ENCODE measurements at regions not wholly inside any gene's neighbourhood (a gene's known extent, or its start where the extent isn't known, plus 50 kb on each side); places are given as distances from the start of the nearest gene placed in this dataset.

DNA sequence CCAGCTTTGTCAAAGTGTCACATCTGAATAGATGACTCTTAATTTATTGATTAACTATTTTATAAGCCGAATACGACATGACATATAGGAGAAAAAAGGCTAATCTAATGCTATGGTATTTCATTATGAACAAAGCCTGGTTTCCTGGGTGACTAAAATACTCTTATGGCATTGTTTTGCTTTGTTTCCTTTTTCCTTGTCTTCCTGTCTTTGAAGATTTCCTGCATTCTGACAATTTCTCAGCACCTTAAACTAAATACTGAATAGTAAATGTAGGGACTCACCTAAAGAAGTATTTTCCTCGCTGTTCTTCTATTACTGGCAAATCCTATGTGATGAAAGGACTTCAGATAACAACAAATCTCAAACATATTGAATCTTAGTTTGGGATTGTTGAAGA, 1284.5 kb downstream of the EFNA5 start (continued):
- TF ChIP-seq CSDC2 (CRISPR knock-in tag; IDR thresholded peaks at IDR 0.05), result no peak
- no peak for TF ChIP-seq BACH2 (CRISPR knock-in tag; IDR thresholded peaks at IDR 0.05; ENCODE audit: borderline replicate concordance)
- no peak for TF ChIP-seq RARB (CRISPR knock-in tag; IDR thresholded peaks at IDR 0.05)

DNA sequence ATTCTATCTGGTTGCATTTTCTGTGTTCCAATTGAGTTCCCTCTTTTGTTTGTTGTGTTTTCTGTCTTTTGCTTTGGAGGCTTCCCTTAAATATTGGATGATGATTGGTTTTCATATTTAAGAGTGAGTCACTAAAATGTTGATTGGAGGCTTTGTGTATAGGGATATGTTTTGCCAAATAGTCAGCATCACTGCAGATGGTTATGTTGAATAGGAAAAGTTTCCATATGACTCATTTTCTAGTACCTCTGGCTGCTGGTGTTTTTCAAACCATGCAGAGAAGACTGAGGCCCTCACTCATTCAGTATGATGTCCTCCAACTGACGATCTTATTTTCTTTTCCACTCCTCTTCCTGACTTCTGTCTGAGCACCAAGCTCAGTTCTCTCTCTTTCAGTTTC, 1290.0 kb downstream of the EFNA5 start:
- ATAC-seq, result peak; percentile 70
- TF ChIP-seq PPARA (CRISPR knock-in tag; IDR thresholded peaks at IDR 0.05; ENCODE audit: borderline replicate concordance) (no peak), ZFP3 (CRISPR knock-in tag; IDR thresholded peaks at IDR 0.05) (no peak), BACH2 (CRISPR knock-in tag; IDR thresholded peaks at IDR 0.05; ENCODE audit: borderline replicate concordance) (no peak), TOX (CRISPR knock-in tag; IDR thresholded peaks at IDR 0.05; ENCODE audit: borderline replicate concordance) (no peak), ESRRG (CRISPR knock-in tag; IDR thresholded peaks at IDR 0.05) (no peak), ZNF70 (CRISPR knock-in tag; IDR thresholded peaks at IDR 0.05) (no peak), ZC3H10 (CRISPR knock-in tag; IDR thresholded peaks at IDR 0.05) (no peak), ISL1 (CRISPR knock-in tag; IDR thresholded peaks at IDR 0.05) (no peak), OSR1 (CRISPR knock-in tag; IDR thresholded peaks at IDR 0.05) (no peak), ZFP30 (CRISPR knock-in tag; IDR thresholded peaks at IDR 0.05) (no peak), CSDC2 (CRISPR knock-in tag; IDR thresholded peaks at IDR 0.05) (no peak), ARNTL (CRISPR knock-in tag; IDR thresholded peaks at IDR 0.05; ENCODE audit: borderline replicate concordance, low read depth) (no peak)
- TF ChIP-seq, protein P1, sequence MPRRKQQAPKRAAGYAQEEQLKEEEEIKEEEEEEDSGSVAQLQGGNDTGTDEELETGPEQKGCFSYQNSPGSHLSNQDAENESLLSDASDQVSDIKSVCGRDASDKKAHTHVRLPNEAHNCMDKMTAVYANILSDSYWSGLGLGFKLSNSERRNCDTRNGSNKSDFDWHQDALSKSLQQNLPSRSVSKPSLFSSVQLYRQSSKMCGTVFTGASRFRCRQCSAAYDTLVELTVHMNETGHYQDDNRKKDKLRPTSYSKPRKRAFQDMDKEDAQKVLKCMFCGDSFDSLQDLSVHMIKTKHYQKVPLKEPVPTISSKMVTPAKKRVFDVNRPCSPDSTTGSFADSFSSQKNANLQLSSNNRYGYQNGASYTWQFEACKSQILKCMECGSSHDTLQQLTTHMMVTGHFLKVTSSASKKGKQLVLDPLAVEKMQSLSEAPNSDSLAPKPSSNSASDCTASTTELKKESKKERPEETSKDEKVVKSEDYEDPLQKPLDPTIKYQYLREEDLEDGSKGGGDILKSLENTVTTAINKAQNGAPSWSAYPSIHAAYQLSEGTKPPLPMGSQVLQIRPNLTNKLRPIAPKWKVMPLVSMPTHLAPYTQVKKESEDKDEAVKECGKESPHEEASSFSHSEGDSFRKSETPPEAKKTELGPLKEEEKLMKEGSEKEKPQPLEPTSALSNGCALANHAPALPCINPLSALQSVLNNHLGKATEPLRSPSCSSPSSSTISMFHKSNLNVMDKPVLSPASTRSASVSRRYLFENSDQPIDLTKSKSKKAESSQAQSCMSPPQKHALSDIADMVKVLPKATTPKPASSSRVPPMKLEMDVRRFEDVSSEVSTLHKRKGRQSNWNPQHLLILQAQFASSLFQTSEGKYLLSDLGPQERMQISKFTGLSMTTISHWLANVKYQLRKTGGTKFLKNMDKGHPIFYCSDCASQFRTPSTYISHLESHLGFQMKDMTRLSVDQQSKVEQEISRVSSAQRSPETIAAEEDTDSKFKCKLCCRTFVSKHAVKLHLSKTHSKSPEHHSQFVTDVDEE (CRISPR knock-in tag; IDR thresholded peaks at IDR 0.05), result no peak

DNA sequence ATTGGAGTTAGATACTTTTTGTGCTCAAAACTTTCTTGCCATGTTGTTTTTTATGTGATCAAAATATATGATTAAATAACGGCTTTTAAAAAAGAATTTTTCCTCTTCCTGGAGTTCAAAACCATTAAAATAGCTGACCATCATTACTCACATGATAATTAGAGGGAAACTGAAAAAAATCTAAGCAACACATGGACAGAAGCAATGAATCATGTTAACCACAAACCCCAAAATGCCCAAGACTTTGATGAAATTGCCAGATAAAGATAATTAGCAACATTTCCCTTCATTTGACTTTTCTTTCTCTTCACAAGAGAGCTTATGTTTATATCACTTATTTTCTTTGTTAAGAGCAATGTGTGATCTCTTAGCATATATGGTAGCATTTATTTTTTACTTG, 1294.2 kb downstream of the EFNA5 start:
- TF ChIP-seq, protein P2, sequence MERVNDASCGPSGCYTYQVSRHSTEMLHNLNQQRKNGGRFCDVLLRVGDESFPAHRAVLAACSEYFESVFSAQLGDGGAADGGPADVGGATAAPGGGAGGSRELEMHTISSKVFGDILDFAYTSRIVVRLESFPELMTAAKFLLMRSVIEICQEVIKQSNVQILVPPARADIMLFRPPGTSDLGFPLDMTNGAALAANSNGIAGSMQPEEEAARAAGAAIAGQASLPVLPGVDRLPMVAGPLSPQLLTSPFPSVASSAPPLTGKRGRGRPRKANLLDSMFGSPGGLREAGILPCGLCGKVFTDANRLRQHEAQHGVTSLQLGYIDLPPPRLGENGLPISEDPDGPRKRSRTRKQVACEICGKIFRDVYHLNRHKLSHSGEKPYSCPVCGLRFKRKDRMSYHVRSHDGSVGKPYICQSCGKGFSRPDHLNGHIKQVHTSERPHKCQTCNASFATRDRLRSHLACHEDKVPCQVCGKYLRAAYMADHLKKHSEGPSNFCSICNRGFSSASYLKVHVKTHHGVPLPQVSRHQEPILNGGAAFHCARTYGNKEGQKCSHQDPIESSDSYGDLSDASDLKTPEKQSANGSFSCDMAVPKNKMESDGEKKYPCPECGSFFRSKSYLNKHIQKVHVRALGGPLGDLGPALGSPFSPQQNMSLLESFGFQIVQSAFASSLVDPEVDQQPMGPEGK (CRISPR knock-in tag; IDR thresholded peaks at IDR 0.05; ENCODE audit: borderline replicate concordance), result peak; percentile 78; the same call in 1 of the 2 replicates
- TF ChIP-seq TOX (CRISPR knock-in tag; IDR thresholded peaks at IDR 0.05; ENCODE audit: borderline replicate concordance) (peak; percentile 49; the same call in 1 of the 2 replicates), RARB (CRISPR knock-in tag; IDR thresholded peaks at IDR 0.05) (no peak), ZC3H10 (CRISPR knock-in tag; IDR thresholded peaks at IDR 0.05) (peak; percentile 90), ISL1 (CRISPR knock-in tag; IDR thresholded peaks at IDR 0.05) (peak; percentile 83)
- peak; percentile 32; the same call in 2 of the 3 replicates for ATAC-seq

DNA sequence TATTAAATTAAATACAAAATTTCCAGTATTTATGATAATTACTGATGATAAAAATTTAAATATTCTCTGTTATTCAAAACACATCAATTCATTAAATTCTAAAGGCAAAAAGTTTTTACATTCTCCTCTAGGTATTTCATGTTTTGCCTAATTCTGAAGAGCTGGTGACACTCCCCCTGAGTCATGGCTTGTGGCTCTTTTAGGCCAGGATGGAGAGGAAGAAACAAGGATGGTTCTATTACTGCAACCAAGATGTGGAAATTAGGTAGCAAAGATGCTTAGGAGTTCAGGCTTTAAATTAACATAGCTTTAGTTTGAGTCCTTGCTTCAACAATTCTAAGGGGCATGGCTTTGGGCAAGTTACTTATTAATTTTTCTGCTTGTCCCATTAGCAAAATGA, 1295.8 kb downstream of the EFNA5 start:
- ATAC-seq, result no peak
- TF ChIP-seq ISL1 (CRISPR knock-in tag; IDR thresholded peaks at IDR 0.05), result no peak
- no peak for TF ChIP-seq GLIS3 (CRISPR knock-in tag; IDR thresholded peaks at IDR 0.05)
- TF ChIP-seq, protein P3, sequence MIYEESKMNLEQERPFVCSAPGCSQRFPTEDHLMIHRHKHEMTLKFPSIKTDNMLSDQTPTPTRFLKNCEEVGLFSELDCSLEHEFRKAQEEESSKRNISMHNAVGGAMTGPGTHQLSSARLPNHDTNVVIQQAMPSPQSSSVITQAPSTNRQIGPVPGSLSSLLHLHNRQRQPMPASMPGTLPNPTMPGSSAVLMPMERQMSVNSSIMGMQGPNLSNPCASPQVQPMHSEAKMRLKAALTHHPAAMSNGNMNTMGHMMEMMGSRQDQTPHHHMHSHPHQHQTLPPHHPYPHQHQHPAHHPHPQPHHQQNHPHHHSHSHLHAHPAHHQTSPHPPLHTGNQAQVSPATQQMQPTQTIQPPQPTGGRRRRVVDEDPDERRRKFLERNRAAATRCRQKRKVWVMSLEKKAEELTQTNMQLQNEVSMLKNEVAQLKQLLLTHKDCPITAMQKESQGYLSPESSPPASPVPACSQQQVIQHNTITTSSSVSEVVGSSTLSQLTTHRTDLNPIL (CRISPR knock-in tag; IDR thresholded peaks at IDR 0.05; ENCODE audit: low read depth), result no peak
- no peak for TF ChIP-seq TOX (CRISPR knock-in tag; IDR thresholded peaks at IDR 0.05; ENCODE audit: borderline replicate concordance)
- no peak for TF ChIP-seq CSDC2 (CRISPR knock-in tag; IDR thresholded peaks at IDR 0.05)
- no peak for TF ChIP-seq OSR1 (CRISPR knock-in tag; IDR thresholded peaks at IDR 0.05)
- no peak for TF ChIP-seq ARNTL (CRISPR knock-in tag; IDR thresholded peaks at IDR 0.05; ENCODE audit: borderline replicate concordance, low read depth)
- no peak for TF ChIP-seq ESRRG (CRISPR knock-in tag; IDR thresholded peaks at IDR 0.05)
- TF ChIP-seq, protein P4, sequence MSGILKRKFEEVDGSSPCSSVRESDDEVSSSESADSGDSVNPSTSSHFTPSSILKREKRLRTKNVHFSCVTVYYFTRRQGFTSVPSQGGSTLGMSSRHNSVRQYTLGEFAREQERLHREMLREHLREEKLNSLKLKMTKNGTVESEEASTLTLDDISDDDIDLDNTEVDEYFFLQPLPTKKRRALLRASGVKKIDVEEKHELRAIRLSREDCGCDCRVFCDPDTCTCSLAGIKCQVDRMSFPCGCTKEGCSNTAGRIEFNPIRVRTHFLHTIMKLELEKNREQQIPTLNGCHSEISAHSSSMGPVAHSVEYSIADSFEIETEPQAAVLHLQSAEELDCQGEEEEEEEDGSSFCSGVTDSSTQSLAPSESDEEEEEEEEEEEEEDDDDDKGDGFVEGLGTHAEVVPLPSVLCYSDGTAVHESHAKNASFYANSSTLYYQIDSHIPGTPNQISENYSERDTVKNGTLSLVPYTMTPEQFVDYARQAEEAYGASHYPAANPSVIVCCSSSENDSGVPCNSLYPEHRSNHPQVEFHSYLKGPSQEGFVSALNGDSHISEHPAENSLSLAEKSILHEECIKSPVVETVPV (CRISPR knock-in tag; IDR thresholded peaks at IDR 0.05), result no peak
- no peak for TF ChIP-seq ZNF8 (CRISPR knock-in tag; IDR thresholded peaks at IDR 0.05)
- no peak for TF ChIP-seq BACH2 (CRISPR knock-in tag; IDR thresholded peaks at IDR 0.05; ENCODE audit: borderline replicate concordance)
- TF ChIP-seq ZC3H10 (CRISPR knock-in tag; IDR thresholded peaks at IDR 0.05), result no peak
- no peak for TF ChIP-seq PPARA (CRISPR knock-in tag; IDR thresholded peaks at IDR 0.05; ENCODE audit: borderline replicate concordance)
- no peak for TF ChIP-seq ZFP3 (CRISPR knock-in tag; IDR thresholded peaks at IDR 0.05)
- TF ChIP-seq, protein P5, sequence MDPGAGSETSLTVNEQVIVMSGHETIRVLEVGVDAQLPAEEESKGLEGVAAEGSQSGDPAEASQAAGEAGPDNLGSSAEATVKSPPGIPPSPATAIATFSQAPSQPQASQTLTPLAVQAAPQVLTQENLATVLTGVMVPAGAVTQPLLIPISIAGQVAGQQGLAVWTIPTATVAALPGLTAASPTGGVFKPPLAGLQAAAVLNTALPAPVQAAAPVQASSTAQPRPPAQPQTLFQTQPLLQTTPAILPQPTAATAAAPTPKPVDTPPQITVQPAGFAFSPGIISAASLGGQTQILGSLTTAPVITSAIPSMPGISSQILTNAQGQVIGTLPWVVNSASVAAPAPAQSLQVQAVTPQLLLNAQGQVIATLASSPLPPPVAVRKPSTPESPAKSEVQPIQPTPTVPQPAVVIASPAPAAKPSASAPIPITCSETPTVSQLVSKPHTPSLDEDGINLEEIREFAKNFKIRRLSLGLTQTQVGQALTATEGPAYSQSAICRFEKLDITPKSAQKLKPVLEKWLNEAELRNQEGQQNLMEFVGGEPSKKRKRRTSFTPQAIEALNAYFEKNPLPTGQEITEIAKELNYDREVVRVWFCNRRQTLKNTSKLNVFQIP (CRISPR knock-in tag; IDR thresholded peaks at IDR 0.05; ENCODE audit: borderline replicate concordance, low read depth), result no peak
- TF ChIP-seq ZFP30 (CRISPR knock-in tag; IDR thresholded peaks at IDR 0.05), result no peak
